HG03469 (cell line): ENCODE measurements at regions not wholly inside any gene's neighbourhood (a gene's known extent, or its start where the extent isn't known, plus 50 kb on each side); places are given as distances from the start of the nearest gene placed in this dataset.
"Not testable (repeated sequence)": the region's sequence is repeated elsewhere in the genome, so short reads cannot be mapped to it uniquely, and the experiment has no call there.

ENCODE experiments used
- ATAC-seq: cut with Tn5 transposase; IDR thresholded peaks from one replicate; pipeline ENCODE4 v1.9.1; 2021; ENCODE audit warnings: mild to moderate bottlenecking, moderate library complexity, moderate number of reproducible peaks; ENCODE audit not compliant: unreplicated experiment

DNA sequence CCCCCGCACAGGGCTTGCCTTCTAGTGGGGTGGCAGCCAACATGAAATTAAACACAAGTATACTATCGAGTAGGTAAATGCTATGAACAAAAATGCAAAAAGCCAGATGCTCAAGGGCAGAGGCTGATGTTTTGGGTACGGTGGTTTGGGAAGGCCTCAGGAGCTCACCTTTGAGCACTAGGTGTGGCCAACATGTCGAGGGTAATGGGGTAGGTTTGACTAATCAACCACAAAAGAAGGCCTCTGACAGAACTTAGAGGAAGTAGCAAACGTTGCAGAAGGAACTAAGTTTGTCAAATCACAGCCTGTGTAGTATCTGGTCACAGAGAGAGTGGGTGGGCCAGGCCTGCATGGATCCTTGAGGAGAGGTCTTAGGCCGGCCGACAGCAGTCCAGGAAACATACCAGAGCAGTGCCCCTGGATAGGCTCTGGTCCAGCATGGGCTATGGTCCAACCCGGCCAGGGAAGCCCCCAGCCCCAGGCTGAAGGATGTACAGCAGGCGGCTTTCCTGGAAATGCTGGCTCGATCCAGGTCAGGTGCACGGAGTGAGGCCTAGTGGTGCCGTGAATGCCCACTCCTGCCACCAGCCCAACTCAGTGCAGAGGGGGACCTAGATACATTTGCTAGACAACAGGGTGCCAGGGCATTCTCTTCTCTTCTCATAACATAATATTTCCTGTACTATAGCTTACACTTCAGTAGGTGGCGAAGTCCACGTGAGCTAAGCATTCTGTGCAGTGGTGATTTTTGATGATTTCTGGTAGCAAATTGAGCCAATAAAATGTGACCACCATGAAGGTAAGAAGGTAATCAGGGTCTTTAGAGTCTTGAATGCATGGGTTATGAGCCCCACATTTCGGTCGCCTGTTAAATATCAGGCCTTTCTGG lies 56.3 kb upstream of the CD93 start:
- ATAC-seq, result peak; percentile 80

GRCh38 chr20:23141450-23142161 lies 55.5 kb upstream of the CD93 start:
- no peak for ATAC-seq

GRCh38 chr20:23140991-23141390 lies 54.9 kb upstream of the CD93 start:
- ATAC-seq, result no peak

- not testable (repeated sequence) for ATAC-seq
Observed at GRCh38 chr20:23139984-23140383, 53.9 kb upstream of the CD93 start.

DNA sequence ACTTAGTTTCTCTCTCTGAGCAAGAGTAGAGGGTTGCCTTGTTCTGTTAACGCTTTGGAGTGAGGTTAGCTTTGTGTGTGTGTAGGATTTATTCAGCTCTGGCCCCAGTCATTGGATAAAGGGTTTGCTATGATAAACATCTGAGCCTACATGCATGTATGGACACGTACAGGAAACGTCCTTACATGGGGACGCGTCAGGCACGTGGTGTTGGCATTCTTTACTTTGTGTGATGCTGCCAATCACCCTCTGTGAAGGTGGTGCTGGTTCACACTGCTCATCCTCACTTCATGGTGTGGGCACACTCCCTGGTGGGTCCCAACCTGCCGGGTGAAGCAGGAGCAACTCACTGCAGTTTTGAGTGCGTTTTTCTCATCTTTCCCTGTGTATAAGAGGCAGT lies 53.4 kb upstream of the CD93 start:
- ATAC-seq, result no peak

- ATAC-seq, result no peak
Observed at GRCh38 chr20:23138682-23139081, 52.6 kb upstream of the CD93 start.

DNA sequence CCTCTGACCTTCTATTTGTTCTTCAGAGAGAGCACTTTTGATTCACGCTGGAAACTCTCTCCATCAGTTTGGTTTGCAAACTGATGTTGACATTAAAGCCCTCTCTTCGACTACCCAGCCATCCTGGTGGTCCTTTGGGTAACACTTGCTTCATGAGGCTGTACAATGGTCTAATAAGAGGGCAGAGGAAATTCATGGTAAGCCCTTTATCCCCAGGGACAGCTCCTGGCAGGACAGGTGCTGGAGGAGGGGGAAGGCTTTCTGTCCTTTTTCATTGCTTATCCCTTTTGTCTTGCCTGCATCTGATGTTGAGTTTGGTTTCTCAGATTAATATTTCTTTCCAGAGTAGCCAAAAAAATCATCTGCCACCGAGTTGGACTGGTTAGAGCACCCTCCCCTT lies 52.1 kb upstream of the CD93 start:
- ATAC-seq, result no peak

DNA sequence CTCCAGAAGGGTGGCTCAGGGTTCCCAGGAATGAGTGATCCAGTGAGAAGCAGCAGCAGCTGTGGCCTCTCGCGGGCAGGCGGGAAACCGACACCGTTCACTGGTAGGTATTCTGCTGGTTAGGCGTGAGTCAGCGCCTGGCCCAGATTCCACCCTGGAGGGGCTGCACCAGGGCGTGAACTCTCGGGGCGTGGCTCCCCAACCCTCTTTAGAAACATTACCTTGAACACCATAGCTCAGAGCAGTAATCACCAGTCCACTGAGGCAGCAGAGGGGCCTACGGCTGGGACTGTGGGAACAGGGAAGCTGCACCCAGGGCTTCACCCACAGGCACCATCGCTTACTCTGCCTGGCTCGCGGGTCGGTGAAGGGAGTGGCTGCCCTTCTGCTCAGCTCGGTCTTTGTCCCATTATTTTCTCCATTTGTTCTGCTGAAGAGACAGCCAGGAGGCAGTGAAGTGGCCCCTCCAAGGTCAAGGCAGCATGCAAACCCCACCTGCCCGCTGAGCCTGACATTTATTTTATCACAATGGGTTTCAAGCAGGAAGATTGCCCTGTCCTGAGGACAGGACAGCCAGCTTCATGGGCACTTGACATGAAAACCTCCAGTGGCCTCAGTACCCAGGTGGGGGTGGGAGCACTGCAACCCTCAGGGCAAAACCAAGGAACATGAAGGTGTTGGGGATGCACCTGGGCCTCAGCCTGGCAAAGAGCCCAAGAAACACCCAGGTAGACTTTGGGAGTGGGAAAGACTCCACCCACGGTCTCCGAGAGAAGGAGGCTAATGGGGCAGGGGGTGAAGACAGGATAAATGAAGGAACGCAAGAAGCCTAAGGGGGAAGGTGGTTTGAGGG lies 51.0 kb upstream of the CD93 start:
- ATAC-seq, result no peak

DNA sequence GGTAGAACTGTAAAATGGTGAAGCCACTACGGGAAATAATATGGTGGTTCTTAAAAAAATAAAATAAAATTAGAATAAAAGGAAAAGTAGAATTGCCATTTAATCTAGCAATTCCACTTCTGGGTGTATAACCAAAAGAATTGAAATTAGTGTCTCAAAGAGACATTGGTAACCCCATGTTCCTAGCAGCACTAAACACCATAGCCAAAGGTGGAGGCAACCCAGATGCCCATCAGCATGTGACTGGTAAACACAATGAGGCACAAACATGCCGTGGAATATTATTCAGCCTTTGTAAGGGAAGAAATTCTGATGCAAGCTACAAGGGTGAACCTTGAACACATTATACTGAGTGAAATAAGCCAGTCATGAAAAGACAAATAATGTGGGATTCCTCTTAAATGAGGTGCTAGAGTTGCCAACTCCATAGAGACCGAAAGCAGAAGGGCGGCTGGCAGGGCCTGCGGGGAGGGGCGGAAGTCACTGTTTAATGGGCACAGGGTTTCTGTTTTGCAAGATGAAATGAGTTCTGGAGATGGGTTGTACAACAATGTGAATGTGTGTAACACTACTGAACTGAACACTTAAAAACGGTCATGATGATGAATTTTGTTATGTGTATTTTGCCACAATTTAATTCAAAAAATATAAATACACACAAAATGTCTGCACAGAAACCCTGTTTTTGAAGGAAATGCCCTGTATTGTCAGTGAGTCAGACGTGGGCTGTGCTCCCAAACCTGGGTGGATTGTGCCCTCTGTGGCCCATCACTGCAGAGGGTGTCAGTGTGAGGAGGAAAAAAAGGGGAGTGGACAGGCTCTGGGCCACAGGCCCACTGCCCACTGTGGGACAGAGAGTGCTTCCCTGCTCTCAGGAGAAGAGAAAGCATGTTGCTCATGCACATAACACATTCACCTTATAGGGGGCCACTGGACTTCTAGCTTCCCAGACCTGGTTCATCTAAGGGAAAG lies 49.6 kb upstream of the CD93 start:
- no peak for ATAC-seq
